ENCODE measurements at regions not wholly inside any gene's neighbourhood (a gene's known extent, or its start where the extent isn't known, plus 50 kb on each side); places are given as distances from the start of the nearest gene placed in this dataset.

DNA sequence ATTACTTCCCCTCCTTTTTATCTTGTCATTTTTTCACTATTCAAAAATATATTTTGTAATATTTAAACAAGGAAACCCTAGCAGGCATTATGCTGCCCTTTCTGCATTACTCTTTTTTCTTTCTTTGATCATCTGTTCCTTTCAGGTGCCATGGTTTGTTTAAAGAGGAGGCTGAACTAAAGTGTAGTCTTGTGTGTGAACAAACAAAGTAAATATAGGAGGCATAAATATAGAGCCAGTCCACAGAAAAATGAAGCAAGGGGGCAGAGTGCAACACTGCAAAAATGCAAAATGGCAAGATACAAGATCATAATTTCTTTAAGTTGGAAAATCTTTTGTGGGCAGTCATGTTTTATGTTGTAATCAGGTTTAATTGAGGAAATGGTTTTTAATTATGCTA is 947.3 kb upstream of the COX7C start (continued):
- TF ChIP-seq, protein P1, sequence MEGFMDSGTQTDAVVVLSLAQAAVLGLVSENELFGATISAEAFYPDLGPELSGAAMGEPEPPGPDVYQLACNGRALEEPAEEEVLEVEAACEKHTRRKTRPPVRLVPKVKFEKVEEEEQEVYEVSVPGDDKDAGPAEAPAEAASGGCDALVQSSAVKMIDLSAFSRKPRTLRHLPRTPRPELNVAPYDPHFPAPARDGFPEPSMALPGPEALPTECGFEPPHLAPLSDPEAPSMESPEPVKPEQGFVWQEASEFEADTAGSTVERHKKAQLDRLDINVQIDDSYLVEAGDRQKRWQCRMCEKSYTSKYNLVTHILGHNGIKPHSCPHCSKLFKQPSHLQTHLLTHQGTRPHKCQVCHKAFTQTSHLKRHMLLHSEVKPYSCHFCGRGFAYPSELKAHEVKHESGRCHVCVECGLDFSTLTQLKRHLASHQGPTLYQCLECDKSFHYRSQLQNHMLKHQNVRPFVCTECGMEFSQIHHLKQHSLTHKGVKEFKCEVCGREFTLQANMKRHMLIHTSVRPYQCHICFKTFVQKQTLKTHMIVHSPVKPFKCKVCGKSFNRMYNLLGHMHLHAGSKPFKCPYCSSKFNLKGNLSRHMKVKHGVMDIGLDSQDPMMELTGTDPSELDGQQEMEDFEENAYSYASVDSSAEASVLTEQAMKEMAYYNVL (CRISPR knock-in tag; IDR thresholded peaks at IDR 0.05; ENCODE audit: borderline replicate concordance) = peak; percentile 58; the same call in 1 of the 2 replicates
- TF ChIP-seq MIXL1 (CRISPR knock-in tag; IDR thresholded peaks at IDR 0.05) = peak; percentile 68; the same call in 1 of the 2 replicates
- peak; percentile 23; the same call in 1 of the 2 replicates for TF ChIP-seq CREM (IDR thresholded peaks at IDR 0.05)
- no peak for TF ChIP-seq CREM (CRISPR knock-in tag; IDR thresholded peaks at IDR 0.05)
- peak; percentile 44; the same call in 1 of the 2 replicates for TF ChIP-seq NR2F6 (IDR thresholded peaks at IDR 0.05)
- TF ChIP-seq NR2F6 (CRISPR knock-in tag; IDR thresholded peaks at IDR 0.05) = no peak
- TF ChIP-seq, protein P2, sequence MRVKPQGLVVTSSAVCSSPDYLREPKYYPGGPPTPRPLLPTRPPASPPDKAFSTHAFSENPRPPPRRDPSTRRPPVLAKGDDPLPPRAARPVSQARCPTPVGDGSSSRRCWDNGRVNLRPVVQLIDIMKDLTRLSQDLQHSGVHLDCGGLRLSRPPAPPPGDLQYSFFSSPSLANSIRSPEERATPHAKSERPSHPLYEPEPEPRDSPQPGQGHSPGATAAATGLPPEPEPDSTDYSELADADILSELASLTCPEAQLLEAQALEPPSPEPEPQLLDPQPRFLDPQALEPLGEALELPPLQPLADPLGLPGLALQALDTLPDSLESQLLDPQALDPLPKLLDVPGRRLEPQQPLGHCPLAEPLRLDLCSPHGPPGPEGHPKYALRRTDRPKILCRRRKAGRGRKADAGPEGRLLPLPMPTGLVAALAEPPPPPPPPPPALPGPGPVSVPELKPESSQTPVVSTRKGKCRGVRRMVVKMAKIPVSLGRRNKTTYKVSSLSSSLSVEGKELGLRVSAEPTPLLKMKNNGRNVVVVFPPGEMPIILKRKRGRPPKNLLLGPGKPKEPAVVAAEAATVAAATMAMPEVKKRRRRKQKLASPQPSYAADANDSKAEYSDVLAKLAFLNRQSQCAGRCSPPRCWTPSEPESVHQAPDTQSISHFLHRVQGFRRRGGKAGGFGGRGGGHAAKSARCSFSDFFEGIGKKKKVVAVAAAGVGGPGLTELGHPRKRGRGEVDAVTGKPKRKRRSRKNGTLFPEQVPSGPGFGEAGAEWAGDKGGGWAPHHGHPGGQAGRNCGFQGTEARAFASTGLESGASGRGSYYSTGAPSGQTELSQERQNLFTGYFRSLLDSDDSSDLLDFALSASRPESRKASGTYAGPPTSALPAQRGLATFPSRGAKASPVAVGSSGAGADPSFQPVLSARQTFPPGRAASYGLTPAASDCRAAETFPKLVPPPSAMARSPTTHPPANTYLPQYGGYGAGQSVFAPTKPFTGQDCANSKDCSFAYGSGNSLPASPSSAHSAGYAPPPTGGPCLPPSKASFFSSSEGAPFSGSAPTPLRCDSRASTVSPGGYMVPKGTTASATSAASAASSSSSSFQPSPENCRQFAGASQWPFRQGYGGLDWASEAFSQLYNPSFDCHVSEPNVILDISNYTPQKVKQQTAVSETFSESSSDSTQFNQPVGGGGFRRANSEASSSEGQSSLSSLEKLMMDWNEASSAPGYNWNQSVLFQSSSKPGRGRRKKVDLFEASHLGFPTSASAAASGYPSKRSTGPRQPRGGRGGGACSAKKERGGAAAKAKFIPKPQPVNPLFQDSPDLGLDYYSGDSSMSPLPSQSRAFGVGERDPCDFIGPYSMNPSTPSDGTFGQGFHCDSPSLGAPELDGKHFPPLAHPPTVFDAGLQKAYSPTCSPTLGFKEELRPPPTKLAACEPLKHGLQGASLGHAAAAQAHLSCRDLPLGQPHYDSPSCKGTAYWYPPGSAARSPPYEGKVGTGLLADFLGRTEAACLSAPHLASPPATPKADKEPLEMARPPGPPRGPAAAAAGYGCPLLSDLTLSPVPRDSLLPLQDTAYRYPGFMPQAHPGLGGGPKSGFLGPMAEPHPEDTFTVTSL (CRISPR knock-in tag; IDR thresholded peaks at IDR 0.05; ENCODE audit: borderline replicate concordance) = peak; percentile 63; the same call in 1 of the 2 replicates
- TF ChIP-seq ZNF569 (CRISPR knock-in tag; IDR thresholded peaks at IDR 0.05; ENCODE audit: borderline replicate concordance) = no peak
- TF ChIP-seq ATF7-NPFF (CRISPR knock-in tag; IDR thresholded peaks at IDR 0.05; ENCODE audit: low read depth) = no peak
- TF ChIP-seq CCDC6 (CRISPR knock-in tag; IDR thresholded peaks at IDR 0.05) = no peak
- TF ChIP-seq, protein P3, sequence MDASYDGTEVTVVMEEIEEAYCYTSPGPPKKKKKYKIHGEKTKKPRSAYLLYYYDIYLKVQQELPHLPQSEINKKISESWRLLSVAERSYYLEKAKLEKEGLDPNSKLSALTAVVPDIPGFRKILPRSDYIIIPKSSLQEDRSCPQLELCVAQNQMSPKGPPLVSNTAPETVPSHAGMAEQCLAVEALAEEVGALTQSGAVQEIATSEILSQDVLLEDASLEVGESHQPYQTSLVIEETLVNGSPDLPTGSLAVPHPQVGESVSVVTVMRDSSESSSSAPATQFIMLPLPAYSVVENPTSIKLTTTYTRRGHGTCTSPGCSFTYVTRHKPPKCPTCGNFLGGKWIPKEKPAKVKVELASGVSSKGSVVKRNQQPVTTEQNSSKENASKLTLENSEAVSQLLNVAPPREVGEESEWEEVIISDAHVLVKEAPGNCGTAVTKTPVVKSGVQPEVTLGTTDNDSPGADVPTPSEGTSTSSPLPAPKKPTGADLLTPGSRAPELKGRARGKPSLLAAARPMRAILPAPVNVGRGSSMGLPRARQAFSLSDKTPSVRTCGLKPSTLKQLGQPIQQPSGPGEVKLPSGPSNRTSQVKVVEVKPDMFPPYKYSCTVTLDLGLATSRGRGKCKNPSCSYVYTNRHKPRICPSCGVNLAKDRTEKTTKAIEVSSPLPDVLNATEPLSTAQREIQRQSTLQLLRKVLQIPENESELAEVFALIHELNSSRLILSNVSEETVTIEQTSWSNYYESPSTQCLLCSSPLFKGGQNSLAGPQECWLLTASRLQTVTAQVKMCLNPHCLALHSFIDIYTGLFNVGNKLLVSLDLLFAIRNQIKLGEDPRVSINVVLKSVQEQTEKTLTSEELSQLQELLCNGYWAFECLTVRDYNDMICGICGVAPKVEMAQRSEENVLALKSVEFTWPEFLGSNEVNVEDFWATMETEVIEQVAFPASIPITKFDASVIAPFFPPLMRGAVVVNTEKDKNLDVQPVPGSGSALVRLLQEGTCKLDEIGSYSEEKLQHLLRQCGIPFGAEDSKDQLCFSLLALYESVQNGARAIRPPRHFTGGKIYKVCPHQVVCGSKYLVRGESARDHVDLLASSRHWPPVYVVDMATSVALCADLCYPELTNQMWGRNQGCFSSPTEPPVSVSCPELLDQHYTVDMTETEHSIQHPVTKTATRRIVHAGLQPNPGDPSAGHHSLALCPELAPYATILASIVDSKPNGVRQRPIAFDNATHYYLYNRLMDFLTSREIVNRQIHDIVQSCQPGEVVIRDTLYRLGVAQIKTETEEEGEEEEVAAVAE (CRISPR knock-in tag; IDR thresholded peaks at IDR 0.05; ENCODE audit: borderline replicate concordance) = no peak
- TF ChIP-seq, protein P4, sequence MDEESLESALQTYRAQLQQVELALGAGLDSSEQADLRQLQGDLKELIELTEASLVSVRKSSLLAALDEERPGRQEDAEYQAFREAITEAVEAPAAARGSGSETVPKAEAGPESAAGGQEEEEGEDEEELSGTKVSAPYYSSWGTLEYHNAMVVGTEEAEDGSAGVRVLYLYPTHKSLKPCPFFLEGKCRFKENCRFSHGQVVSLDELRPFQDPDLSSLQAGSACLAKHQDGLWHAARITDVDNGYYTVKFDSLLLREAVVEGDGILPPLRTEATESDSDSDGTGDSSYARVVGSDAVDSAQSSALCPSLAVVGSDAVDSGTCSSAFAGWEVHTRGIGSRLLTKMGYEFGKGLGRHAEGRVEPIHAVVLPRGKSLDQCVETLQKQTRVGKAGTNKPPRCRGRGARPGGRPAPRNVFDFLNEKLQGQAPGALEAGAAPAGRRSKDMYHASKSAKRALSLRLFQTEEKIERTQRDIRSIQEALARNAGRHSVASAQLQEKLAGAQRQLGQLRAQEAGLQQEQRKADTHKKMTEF (CRISPR knock-in tag; IDR thresholded peaks at IDR 0.05) = peak; percentile 45; the same call in 1 of the 2 replicates
- TF ChIP-seq FOXP1 (IDR thresholded peaks at IDR 0.05) = no peak
- TF ChIP-seq FOXP1 (CRISPR knock-in tag; IDR thresholded peaks at IDR 0.05) = peak; percentile 63
- TF ChIP-seq ISL2 (CRISPR knock-in tag; IDR thresholded peaks at IDR 0.05) = peak; percentile 81

Data from HepG2 (cell line).